ENCODE measurements at regions not wholly inside any gene's neighbourhood (a gene's known extent, or its start where the extent isn't known, plus 50 kb on each side); places are given as distances from the start of the nearest gene placed in this dataset.

DNA sequence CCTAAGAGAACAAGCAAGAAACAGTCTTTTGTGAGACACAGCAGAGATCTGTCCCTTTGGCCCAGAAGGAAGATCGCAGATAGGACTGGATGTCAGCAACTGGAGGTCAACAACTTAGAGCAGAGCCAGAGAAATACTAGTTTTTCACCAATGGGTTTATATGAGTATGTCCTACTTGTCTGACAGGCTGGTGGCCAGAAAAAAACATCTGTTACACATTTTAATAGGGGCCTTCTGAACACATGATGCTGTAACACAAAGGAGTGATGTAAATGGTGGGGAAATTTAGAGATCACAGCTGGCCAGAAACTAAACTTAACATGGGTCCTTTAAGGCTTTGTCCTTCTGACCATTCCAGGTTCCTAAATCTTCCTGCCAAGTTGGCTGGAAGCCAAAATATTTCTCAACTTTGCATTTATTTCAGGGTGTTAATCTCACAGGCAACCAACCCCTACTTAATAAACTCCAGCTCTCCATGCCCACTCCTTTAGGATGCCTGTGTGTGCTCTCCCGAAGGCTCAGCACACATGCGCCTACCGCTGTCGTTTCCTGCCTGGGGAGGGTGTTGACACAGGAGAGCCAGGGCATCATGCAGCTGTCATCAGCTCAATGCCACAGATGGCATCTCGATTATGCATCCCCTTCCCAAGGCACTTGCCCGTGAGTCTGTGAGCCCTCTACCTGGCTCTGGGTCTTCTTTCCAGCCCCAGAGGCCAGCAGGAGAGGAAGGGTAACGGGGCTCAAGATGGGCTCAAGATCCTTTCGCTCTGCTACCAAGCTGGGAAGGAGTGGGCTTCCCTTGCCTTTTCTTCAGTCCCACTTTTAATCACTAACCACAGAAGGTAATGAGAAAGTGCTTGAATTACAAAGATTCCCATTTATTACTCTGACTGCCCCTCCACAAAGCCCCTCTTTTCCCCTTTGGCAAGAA lies 252.5 kb downstream of the ETAA1 start:
- Histone ChIP-seq H3K27me3 (ENCODE audit: insufficient read depth) (no peaks in the 10 kb centered on the region), H3K27ac (ENCODE audit: low read depth) (no peak overlapping the region), H3K36me3 (ENCODE audit: insufficient read depth) (peaks cover 4% of the 10 kb centered on the region; the same call in 1 of the 2 replicates), H3F3A (replicated peaks; ENCODE audit: low read depth) (no peaks in the 10 kb centered on the region), H3K4me1 (ENCODE audit: insufficient read depth) (no peaks in the 10 kb centered on the region), H3K9me2 (ENCODE audit: insufficient read depth) (no peaks in the 10 kb centered on the region; the same call in 1 of the 2 replicates), H3K79me2 (replicated peaks; ENCODE audit: insufficient read depth) (no peaks in the 10 kb centered on the region), H4K20me1 (replicated peaks; ENCODE audit: insufficient read depth) (no peaks in the 10 kb centered on the region), H3K4me2 (no peak overlapping the region), H2AFZ (peak overlapping the region; percentile 43; the same call in 1 of the 2 replicates), H3K4me3 (no peak overlapping the region)
- no peak overlapping the region for H3K4me3 Mint-ChIP-seq
- peaks cover 12% of the 10 kb centered on the region for H3K27me3 Mint-ChIP-seq (ENCODE audit: insufficient read depth, low read depth, poor library complexity)
- H3K9me3 Mint-ChIP-seq, result peaks cover 37% of the 10 kb centered on the region
- H3K27ac Mint-ChIP-seq, result no peak overlapping the region
- peaks cover 13% of the 10 kb centered on the region for H3K4me1 Mint-ChIP-seq
- no peak for DNase-seq (ENCODE audit: low spot score)
- peaks cover 19% of the 10 kb centered on the region for H3K36me3 Mint-ChIP-seq (ENCODE audit: low read depth)
- no peak for TF ChIP-seq NANOG (IDR thresholded peaks at IDR 0.05; ENCODE audit: borderline replicate concordance)
- TF ChIP-seq, protein P1, sequence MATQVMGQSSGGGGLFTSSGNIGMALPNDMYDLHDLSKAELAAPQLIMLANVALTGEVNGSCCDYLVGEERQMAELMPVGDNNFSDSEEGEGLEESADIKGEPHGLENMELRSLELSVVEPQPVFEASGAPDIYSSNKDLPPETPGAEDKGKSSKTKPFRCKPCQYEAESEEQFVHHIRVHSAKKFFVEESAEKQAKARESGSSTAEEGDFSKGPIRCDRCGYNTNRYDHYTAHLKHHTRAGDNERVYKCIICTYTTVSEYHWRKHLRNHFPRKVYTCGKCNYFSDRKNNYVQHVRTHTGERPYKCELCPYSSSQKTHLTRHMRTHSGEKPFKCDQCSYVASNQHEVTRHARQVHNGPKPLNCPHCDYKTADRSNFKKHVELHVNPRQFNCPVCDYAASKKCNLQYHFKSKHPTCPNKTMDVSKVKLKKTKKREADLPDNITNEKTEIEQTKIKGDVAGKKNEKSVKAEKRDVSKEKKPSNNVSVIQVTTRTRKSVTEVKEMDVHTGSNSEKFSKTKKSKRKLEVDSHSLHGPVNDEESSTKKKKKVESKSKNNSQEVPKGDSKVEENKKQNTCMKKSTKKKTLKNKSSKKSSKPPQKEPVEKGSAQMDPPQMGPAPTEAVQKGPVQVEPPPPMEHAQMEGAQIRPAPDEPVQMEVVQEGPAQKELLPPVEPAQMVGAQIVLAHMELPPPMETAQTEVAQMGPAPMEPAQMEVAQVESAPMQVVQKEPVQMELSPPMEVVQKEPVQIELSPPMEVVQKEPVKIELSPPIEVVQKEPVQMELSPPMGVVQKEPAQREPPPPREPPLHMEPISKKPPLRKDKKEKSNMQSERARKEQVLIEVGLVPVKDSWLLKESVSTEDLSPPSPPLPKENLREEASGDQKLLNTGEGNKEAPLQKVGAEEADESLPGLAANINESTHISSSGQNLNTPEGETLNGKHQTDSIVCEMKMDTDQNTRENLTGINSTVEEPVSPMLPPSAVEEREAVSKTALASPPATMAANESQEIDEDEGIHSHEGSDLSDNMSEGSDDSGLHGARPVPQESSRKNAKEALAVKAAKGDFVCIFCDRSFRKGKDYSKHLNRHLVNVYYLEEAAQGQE (IDR thresholded peaks at IDR 0.05; ENCODE audit: unreplicated experiment), result no peak
- no peak for TF ChIP-seq POLR2AphosphoS5 (IDR thresholded peaks at IDR 0.05; ENCODE audit: low read depth)
- TF ChIP-seq ZNF114 (CRISPR knock-in tag; IDR thresholded peaks at IDR 0.05), result no peak
- no peak for TF ChIP-seq EZH2 (IDR thresholded peaks at IDR 0.05; ENCODE audit: low read depth, unreplicated experiment)
- no peak for TF ChIP-seq EZH2phosphoT487 (IDR thresholded peaks at IDR 0.05; ENCODE audit: unreplicated experiment)
- TF ChIP-seq, protein P2, sequence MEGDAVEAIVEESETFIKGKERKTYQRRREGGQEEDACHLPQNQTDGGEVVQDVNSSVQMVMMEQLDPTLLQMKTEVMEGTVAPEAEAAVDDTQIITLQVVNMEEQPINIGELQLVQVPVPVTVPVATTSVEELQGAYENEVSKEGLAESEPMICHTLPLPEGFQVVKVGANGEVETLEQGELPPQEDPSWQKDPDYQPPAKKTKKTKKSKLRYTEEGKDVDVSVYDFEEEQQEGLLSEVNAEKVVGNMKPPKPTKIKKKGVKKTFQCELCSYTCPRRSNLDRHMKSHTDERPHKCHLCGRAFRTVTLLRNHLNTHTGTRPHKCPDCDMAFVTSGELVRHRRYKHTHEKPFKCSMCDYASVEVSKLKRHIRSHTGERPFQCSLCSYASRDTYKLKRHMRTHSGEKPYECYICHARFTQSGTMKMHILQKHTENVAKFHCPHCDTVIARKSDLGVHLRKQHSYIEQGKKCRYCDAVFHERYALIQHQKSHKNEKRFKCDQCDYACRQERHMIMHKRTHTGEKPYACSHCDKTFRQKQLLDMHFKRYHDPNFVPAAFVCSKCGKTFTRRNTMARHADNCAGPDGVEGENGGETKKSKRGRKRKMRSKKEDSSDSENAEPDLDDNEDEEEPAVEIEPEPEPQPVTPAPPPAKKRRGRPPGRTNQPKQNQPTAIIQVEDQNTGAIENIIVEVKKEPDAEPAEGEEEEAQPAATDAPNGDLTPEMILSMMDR (conservative IDR thresholded peaks at IDR 0.05; ENCODE audit: low read depth in 2 of 2), result no peak
- no peak for TF ChIP-seq JUNB (IDR thresholded peaks at IDR 0.05; ENCODE audit: unreplicated experiment)
- no peak for TF ChIP-seq CREB1 (CRISPR knock-in tag; IDR thresholded peaks at IDR 0.05; ENCODE audit: low read depth)
- TF ChIP-seq, protein P3, sequence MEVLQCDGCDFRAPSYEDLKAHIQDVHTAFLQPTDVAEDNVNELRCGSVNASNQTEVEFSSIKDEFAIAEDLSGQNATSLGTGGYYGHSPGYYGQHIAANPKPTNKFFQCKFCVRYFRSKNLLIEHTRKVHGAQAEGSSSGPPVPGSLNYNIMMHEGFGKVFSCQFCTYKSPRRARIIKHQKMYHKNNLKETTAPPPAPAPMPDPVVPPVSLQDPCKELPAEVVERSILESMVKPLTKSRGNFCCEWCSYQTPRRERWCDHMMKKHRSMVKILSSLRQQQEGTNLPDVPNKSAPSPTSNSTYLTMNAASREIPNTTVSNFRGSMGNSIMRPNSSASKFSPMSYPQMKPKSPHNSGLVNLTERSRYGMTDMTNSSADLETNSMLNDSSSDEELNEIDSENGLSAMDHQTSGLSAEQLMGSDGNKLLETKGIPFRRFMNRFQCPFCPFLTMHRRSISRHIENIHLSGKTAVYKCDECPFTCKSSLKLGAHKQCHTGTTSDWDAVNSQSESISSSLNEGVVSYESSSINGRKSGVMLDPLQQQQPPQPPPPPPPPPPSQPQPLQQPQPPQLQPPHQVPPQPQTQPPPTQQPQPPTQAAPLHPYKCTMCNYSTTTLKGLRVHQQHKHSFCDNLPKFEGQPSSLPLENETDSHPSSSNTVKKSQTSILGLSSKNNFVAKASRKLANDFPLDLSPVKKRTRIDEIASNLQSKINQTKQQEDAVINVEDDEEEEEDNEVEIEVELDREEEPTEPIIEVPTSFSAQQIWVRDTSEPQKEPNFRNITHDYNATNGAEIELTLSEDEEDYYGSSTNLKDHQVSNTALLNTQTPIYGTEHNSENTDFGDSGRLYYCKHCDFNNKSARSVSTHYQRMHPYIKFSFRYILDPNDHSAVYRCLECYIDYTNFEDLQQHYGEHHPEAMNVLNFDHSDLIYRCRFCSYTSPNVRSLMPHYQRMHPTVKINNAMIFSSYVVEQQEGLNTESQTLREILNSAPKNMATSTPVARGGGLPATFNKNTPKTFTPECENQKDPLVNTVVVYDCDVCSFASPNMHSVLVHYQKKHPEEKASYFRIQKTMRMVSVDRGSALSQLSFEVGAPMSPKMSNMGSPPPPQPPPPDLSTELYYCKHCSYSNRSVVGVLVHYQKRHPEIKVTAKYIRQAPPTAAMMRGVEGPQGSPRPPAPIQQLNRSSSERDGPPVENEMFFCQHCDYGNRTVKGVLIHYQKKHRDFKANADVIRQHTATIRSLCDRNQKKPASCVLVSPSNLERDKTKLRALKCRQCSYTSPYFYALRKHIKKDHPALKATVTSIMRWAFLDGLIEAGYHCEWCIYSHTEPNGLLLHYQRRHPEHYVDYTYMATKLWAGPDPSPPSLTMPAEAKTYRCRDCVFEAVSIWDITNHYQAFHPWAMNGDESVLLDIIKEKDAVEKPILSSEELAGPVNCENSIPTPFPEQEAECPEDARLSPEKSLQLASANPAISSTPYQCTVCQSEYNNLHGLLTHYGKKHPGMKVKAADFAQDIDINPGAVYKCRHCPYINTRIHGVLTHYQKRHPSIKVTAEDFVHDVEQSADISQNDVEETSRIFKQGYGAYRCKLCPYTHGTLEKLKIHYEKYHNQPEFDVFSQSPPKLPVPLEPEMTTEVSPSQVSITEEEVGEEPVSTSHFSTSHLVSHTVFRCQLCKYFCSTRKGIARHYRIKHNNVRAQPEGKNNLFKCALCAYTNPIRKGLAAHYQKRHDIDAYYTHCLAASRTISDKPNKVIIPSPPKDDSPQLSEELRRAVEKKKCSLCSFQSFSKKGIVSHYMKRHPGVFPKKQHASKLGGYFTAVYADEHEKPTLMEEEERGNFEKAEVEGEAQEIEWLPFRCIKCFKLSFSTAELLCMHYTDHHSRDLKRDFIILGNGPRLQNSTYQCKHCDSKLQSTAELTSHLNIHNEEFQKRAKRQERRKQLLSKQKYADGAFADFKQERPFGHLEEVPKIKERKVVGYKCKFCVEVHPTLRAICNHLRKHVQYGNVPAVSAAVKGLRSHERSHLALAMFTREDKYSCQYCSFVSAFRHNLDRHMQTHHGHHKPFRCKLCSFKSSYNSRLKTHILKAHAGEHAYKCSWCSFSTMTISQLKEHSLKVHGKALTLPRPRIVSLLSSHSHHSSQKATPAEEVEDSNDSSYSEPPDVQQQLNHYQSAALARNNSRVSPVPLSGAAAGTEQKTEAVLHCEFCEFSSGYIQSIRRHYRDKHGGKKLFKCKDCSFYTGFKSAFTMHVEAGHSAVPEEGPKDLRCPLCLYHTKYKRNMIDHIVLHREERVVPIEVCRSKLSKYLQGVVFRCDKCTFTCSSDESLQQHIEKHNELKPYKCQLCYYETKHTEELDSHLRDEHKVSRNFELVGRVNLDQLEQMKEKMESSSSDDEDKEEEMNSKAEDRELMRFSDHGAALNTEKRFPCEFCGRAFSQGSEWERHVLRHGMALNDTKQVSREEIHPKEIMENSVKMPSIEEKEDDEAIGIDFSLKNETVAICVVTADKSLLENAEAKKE (CRISPR knock-in tag; IDR thresholded peaks at IDR 0.05), result no peak
- no peak for TF ChIP-seq ZNF331 (CRISPR knock-in tag; IDR thresholded peaks at IDR 0.05; ENCODE audit: low read depth)
- TF ChIP-seq, protein P4, sequence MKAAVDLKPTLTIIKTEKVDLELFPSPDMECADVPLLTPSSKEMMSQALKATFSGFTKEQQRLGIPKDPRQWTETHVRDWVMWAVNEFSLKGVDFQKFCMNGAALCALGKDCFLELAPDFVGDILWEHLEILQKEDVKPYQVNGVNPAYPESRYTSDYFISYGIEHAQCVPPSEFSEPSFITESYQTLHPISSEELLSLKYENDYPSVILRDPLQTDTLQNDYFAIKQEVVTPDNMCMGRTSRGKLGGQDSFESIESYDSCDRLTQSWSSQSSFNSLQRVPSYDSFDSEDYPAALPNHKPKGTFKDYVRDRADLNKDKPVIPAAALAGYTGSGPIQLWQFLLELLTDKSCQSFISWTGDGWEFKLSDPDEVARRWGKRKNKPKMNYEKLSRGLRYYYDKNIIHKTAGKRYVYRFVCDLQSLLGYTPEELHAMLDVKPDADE (IDR thresholded peaks at IDR 0.05), result no peak
- no peak for TF ChIP-seq STAT1 (IDR thresholded peaks at IDR 0.05; ENCODE audit: unreplicated experiment)
- ATAC-seq, result peak; percentile 42; the same call in 2 of the 3 replicates
